ENCODE measurements at regions not wholly inside any gene's neighbourhood (a gene's known extent, or its start where the extent isn't known, plus 50 kb on each side); places are given as distances from the start of the nearest gene placed in this dataset.
"Not testable (repeated sequence)": the region's sequence is repeated elsewhere in the genome, so short reads cannot be mapped to it uniquely, and the experiment has no call there.

- Mint-ChIP-seq H3K36me3 (ENCODE audit: insufficient read depth in 2 of 2) (no peaks in the 10 kb centered on the region), H3K9me3 (no peaks in the 10 kb centered on the region), H3K27me3 (ENCODE audit: low read depth) (peaks cover 5% of the 10 kb centered on the region), H3K4me1 (ENCODE audit: low read depth) (no peaks in the 10 kb centered on the region), H3K4me3 (no peak overlapping the region), H3K27ac (no peak overlapping the region)
- ATAC-seq (replicated peaks in 1 of 2), result no peak
- no peak for DNase-seq
Measured at GRCh38 chr16:86949630-86950029, 367.6 kb downstream of the C16orf95 start.

DNA sequence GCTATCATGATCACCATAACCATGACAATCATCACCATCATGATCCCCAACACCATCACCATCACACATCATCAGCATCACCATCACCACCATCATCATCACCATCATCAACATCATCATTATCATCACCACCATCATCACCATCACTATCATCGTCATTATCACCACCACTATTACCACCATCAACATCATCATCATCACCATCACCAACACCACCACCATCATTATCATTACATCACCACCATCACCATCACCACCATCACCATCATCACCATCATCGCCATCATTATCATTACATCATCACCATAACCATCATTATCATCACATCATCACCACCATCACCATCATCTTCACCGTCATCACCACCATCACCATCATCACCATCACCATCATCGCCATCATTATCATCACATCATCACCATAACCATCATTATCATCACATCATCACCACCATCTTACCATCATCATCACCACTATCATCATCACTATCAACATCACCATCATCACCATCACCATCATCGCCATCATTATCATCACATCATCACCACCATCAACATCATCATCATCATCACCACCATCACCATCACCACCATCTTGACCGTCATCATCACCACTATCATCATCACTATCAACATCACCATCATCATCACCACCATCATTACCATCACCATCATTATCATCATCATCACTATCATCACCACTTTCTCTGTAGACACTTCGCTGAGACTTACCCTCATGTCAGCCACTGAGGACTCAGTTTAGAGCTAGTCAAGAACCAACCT is 366.0 kb downstream of the C16orf95 start:
- Mint-ChIP-seq H3K27ac (no peak overlapping the region), H3K27me3 (ENCODE audit: low read depth) (peaks cover 5% of the 10 kb centered on the region), H3K9me3 (no peaks in the 10 kb centered on the region), H3K36me3 (ENCODE audit: insufficient read depth in 2 of 2) (no peaks in the 10 kb centered on the region), H3K4me3 (no peak overlapping the region), H3K4me1 (ENCODE audit: low read depth) (no peaks in the 10 kb centered on the region)
- ATAC-seq (replicated peaks in 1 of 2) (no peak), DNase-seq (no peak)

GRCh38 chr16:86951831-86952598 is 365.2 kb downstream of the C16orf95 start:
- no peaks in the 10 kb centered on the region for H3K36me3 Mint-ChIP-seq (ENCODE audit: insufficient read depth in 2 of 2)
- no peak for DNase-seq
- peaks cover 5% of the 10 kb centered on the region for H3K27me3 Mint-ChIP-seq (ENCODE audit: low read depth)
- no peak overlapping the region for H3K27ac Mint-ChIP-seq
- ATAC-seq (replicated peaks in 1 of 2), result no peak
- no peaks in the 10 kb centered on the region for H3K9me3 Mint-ChIP-seq
- no peak overlapping the region for H3K4me3 Mint-ChIP-seq
- H3K4me1 Mint-ChIP-seq (ENCODE audit: low read depth), result peaks cover 5% of the 10 kb centered on the region

DNA sequence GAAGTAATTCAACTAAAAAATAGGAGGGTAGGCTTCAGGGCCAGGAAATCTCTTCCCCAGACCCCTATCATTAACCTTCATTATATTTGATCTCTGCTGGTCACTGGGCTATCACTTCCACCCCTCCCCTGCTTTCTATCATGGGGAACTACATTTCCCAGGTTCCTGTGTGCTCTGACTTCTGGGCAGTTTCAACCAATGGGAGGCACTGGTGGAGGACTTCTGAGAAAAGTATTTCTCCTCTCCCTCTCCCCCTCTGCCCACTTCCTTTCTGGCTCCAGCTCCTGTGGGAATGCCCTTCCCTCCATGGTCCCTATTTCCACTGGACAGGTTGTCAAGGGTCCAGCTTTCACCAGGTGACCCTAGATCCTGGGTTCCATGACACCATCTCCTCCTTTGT is 364.4 kb downstream of the C16orf95 start:
- H3K36me3 Mint-ChIP-seq (ENCODE audit: insufficient read depth in 2 of 2), result no peaks in the 10 kb centered on the region
- no peak overlapping the region for H3K4me3 Mint-ChIP-seq
- ATAC-seq (replicated peaks in 1 of 2) (no peak), DNase-seq (no peak)
- peaks cover 5% of the 10 kb centered on the region for H3K4me1 Mint-ChIP-seq (ENCODE audit: low read depth)
- no peak overlapping the region for H3K27ac Mint-ChIP-seq
- H3K27me3 Mint-ChIP-seq (ENCODE audit: low read depth), result peaks cover 5% of the 10 kb centered on the region
- H3K9me3 Mint-ChIP-seq, result no peaks in the 10 kb centered on the region

GRCh38 chr16:86953631-86954391 is 363.4 kb downstream of the C16orf95 start:
- H3K27ac Mint-ChIP-seq, result no peak overlapping the region
- no peak for ATAC-seq (replicated peaks in 1 of 2)
- H3K27me3 Mint-ChIP-seq (ENCODE audit: low read depth), result peaks cover 5% of the 10 kb centered on the region
- DNase-seq, result no peak
- peaks cover 5% of the 10 kb centered on the region for H3K4me1 Mint-ChIP-seq (ENCODE audit: low read depth)
- no peak overlapping the region for H3K4me3 Mint-ChIP-seq
- no peaks in the 10 kb centered on the region for H3K9me3 Mint-ChIP-seq
- H3K36me3 Mint-ChIP-seq (ENCODE audit: insufficient read depth in 2 of 2), result no peaks in the 10 kb centered on the region

DNA sequence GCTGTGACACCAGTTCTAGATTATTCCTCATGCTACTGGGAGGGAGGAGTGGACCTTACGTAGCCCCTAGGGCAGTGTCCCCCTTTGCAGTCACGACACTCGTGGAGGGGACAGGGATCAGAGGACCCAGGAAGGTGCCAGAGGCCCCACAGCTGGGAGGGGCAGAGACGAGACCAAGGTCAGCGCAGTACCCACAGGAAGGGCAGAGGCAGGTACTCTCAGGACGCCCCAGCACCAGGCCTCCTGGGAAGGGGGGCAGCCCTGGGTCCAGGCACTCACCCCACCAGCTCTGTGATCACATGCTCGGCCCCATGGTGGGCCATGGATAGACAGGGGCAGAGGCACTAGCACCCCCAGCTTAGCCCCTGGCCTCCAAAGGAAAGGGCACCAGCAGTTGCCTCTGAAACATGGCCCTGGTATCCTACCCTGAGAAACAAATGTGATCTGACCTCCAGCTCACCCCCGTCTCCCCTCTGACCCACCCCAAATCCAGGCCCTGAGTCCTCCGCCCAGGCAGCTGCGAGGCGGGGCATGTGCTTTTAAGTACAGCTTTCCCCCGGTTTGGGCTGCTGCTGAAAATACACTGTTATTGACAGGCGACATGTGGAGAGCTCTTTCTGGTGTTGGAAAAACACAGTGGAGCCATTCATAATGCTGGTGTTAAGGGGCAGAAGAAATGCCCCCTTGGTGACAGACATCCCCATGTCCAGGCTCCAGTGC is 361.9 kb downstream of the C16orf95 start:
- Mint-ChIP-seq H3K36me3 (ENCODE audit: insufficient read depth in 2 of 2) (no peaks in the 10 kb centered on the region), H3K4me1 (ENCODE audit: low read depth) (peaks cover 5% of the 10 kb centered on the region), H3K4me3 (no peak overlapping the region), H3K27ac (no peak overlapping the region), H3K9me3 (no peaks in the 10 kb centered on the region), H3K27me3 (ENCODE audit: low read depth) (peaks cover 5% of the 10 kb centered on the region)
- no peak for ATAC-seq (replicated peaks in 1 of 2)
- DNase-seq, result no peak

DNA sequence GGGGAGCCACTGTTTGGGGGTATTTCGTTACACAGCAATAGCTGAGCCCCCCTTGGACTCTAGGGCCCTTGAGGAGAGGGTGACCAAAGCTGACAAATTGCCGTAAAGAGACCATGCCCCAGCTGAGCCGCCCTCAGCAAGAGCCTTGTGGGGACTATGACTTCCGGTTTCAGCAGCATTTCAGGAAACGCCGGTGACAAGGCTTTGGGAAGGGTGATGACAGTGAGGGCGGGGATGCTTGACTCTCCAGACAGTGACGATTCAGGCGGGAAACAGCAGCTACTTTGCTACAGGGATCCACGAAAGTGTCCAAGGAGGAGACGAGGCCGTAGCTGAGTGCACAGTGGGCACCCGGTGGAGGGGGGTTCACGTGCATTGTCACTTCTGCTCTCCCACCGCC is 360.8 kb downstream of the C16orf95 start:
- H3K36me3 Mint-ChIP-seq (ENCODE audit: insufficient read depth in 2 of 2), result no peaks in the 10 kb centered on the region
- H3K27ac Mint-ChIP-seq, result no peak overlapping the region
- DNase-seq (no peak), ATAC-seq (replicated peaks in 1 of 2) (no peak)
- H3K27me3 Mint-ChIP-seq (ENCODE audit: low read depth), result peaks cover 5% of the 10 kb centered on the region
- peaks cover 5% of the 10 kb centered on the region for H3K4me1 Mint-ChIP-seq (ENCODE audit: low read depth)
- H3K9me3 Mint-ChIP-seq, result no peaks in the 10 kb centered on the region
- no peak overlapping the region for H3K4me3 Mint-ChIP-seq

DNA sequence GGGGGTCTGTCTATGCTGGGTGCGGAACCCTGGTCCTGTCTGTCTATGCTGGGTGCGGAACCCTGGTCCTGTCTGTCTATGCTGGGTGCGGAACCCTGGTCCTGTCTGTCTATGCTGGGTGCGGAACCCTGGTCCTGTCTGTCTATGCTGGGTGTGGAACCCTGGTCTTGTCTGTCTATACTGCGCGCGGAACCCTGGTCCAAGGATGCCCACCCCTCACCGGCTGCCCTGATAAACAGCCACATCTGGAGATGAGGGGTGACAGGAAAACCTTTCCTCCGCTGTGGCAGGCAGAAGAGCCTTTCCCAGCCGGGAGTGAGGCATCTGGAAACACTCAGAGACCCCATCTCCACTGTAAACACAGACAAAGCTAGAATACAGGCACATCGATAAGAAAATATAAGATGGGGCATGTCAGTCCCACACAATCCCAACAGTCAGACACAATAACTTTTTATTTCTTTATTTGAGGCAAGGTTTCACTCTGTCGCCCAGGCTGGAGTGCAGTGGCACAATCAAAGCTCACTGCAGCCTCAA is 359.5 kb downstream of the C16orf95 start:
- not testable (repeated sequence) for H3K9me3 Mint-ChIP-seq; ATAC-seq (replicated peaks in 1 of 2); H3K36me3 Mint-ChIP-seq (ENCODE audit: insufficient read depth in 2 of 2); H3K27ac Mint-ChIP-seq; H3K4me3 Mint-ChIP-seq; DNase-seq; H3K4me1 Mint-ChIP-seq (ENCODE audit: low read depth); H3K27me3 Mint-ChIP-seq (ENCODE audit: low read depth)

DNA sequence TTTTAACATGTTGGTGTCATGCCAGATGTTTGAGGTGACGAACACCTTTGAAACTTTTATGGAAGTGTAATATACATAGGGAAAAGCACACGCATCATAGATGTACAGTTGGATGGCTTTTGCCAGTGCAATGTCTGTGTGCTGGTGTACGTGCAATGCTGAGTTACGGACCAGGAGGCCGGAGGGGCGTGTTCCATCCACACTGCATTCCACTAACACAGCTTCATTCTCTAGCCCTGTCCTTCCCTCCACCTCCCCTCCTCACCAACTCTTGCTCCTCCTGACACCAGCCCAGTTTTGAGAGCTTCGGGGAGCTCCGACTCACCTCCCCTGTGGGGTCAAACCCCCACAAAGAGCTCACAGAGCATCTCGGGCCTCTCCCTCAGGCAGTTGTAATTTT is 358.8 kb downstream of the C16orf95 start:
- no peaks in the 10 kb centered on the region for H3K36me3 Mint-ChIP-seq (ENCODE audit: insufficient read depth in 2 of 2)
- no peaks in the 10 kb centered on the region for H3K27me3 Mint-ChIP-seq (ENCODE audit: low read depth)
- peaks cover 5% of the 10 kb centered on the region for H3K4me1 Mint-ChIP-seq (ENCODE audit: low read depth)
- H3K4me3 Mint-ChIP-seq, result no peak overlapping the region
- ATAC-seq (replicated peaks in 1 of 2) (no peak), DNase-seq (no peak)
- no peaks in the 10 kb centered on the region for H3K9me3 Mint-ChIP-seq
- H3K27ac Mint-ChIP-seq, result no peak overlapping the region

DNA sequence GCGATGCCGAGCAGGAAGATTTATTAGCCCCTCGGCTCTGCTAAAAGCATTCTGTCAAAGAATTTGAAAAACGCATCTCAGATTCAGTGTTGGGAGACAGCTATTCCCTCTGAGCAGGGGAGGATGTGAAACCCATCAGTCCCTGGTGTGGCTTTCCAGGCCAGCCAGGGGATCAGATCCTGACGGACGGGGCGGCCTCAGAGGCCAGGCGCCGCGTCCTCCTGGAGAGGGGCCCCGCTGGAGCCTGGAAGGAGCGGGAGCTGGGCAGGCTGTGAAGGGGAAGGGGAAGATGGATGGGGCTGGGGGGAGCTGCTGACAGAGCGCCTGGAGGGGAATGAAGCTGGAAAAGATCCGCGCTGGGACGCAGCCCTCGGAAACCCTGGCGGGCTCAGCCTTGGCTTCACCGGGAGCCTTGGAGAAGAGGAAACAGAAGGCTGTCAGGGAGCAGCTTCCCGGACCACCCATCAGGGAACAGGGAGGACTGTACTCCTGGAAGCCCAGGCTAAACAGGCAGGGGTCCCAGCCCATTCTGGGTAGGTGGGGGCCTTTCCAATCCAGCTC is 358.0 kb downstream of the C16orf95 start:
- no peak for DNase-seq
- ATAC-seq (replicated peaks in 1 of 2), result no peak
- Mint-ChIP-seq H3K4me3 (no peak overlapping the region), H3K36me3 (ENCODE audit: insufficient read depth in 2 of 2) (no peaks in the 10 kb centered on the region), H3K27me3 (ENCODE audit: low read depth) (no peaks in the 10 kb centered on the region), H3K27ac (no peak overlapping the region), H3K9me3 (no peaks in the 10 kb centered on the region), H3K4me1 (ENCODE audit: low read depth) (peaks cover 5% of the 10 kb centered on the region)

DNA sequence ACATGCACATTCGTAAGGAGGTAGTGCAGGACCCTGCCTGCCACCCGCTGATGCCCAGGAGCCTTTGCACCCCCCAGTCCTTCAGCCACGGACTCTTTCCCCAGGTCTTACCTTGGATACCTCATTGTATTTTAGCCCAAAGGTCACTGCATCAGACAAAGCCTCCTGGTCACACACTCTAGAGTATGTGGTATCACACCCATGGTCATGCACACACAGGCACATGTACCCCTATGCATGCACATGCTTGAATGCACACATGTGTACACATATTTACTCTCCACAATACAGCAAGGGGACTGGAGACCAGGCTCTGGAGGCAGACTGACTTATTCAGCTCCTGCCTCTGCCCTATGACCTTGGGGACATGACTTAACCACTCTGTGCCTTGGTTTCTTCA is 357.5 kb downstream of the C16orf95 start:
- ATAC-seq (replicated peaks in 1 of 2) (no peak), DNase-seq (no peak)
- no peaks in the 10 kb centered on the region for H3K9me3 Mint-ChIP-seq
- peaks cover 5% of the 10 kb centered on the region for H3K4me1 Mint-ChIP-seq (ENCODE audit: low read depth)
- H3K27me3 Mint-ChIP-seq (ENCODE audit: low read depth), result no peaks in the 10 kb centered on the region
- no peaks in the 10 kb centered on the region for H3K36me3 Mint-ChIP-seq (ENCODE audit: insufficient read depth in 2 of 2)
- H3K4me3 Mint-ChIP-seq, result no peak overlapping the region
- H3K27ac Mint-ChIP-seq, result no peak overlapping the region

DNA sequence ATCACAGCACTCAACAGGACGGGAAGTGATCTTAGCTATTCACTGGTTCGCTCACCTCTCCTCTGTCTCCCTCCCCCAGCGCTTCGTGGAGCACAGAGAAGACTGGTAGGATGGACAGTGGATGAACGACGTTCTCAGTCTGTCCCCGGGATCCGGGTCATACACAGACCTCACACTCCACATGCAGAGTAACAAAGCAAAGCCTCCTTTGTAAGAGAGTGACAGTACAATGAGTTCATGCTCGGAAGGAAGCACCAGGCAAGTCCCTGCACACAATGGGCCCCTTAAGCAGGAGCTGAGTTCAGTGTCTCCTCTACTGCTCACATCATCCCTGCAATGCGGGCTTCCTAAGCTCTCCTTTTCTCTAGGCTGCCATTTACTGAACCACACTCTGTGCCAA is 356.9 kb downstream of the C16orf95 start:
- peaks cover 5% of the 10 kb centered on the region for H3K4me1 Mint-ChIP-seq (ENCODE audit: low read depth)
- ATAC-seq (replicated peaks in 1 of 2) (no peak), DNase-seq (no peak)
- H3K4me3 Mint-ChIP-seq, result no peak overlapping the region
- H3K36me3 Mint-ChIP-seq (ENCODE audit: insufficient read depth in 2 of 2), result no peaks in the 10 kb centered on the region
- no peak overlapping the region for H3K27ac Mint-ChIP-seq
- H3K9me3 Mint-ChIP-seq, result no peaks in the 10 kb centered on the region
- no peaks in the 10 kb centered on the region for H3K27me3 Mint-ChIP-seq (ENCODE audit: low read depth)

Data from activated T-cell treated with anti-CD3 and anti-CD28 coated beads, Interleukin-2, amount 50 U/mL, for 72 hours (primary cell).